ENCODE measurements at regions not wholly inside any gene's neighbourhood (a gene's known extent, or its start where the extent isn't known, plus 50 kb on each side); places are given as distances from the start of the nearest gene placed in this dataset.

DNA sequence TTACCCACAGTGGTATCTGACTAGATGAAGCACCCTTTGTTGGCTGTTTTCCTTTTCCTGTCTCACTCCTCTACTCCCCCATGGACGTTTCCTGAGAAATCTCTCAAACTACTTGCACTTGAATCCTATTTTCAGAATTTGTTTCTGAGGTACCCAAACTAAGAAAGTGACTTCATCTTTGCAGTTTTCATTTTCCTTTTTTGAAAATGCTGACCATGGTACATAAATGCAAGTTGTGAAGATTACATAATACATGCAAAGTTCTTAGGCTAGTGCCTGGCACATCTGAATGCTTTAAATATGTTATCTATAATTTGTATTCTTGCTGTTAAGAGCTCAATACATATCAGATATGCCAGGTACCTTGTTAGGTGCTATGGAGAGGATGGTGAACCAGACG, 644.7 kb upstream of the TENM4 start:
- Histone ChIP-seq H3K27me3 (ENCODE audit: control insufficient read depth, insufficient read depth, low read length) (peaks cover 2% of the 10 kb centered on the region; the same call in 1 of the 2 replicates), H3K4me2 (ENCODE audit: low read depth, low read length) (no peak overlapping the region), H3K36me3 (ENCODE audit: control insufficient read depth, insufficient read depth, low read length) (no peaks in the 10 kb centered on the region), H2BK15ac (ENCODE audit: low read depth, low read length) (no peak overlapping the region), H2BK5ac (ENCODE audit: low read depth, low read length, poor library complexity, severe bottlenecking) (no peak overlapping the region), H3K4me3 (ENCODE audit: insufficient read depth, low read depth, low read length) (no peak overlapping the region), H3K56ac (ENCODE audit: extremely low read depth, insufficient read depth, low read length) (no peak overlapping the region), H2BK120ac (ENCODE audit: low read depth, low read length) (no peak overlapping the region), H4K8ac (ENCODE audit: low read depth in 2 of 2, low read length in 2 of 2) (no peak overlapping the region), H3K79me1 (ENCODE audit: low read depth in 1 of 2, low read length in 2 of 2) (no peaks in the 10 kb centered on the region), H3K4ac (ENCODE audit: low read depth, low read length) (no peak overlapping the region), H3K9me3 (ENCODE audit: control insufficient read depth, insufficient read depth, low read length) (no peaks in the 10 kb centered on the region), H3K4me1 (ENCODE audit: control insufficient read depth, insufficient read depth, low read length) (peaks cover 2% of the 10 kb centered on the region; the same call in 1 of the 2 replicates), H2AK5ac (ENCODE audit: low read depth, low read length) (no peak overlapping the region), H3K9me1 (ENCODE audit: insufficient read depth, low read length) (no peaks in the 10 kb centered on the region), H4K91ac (ENCODE audit: insufficient read depth, low read depth, low read length) (no peak overlapping the region), H2BK20ac (ENCODE audit: low read depth, low read length) (no peak overlapping the region), H3K14ac (replicated peaks; ENCODE audit: low read depth, low read length) (no peak overlapping the region), H4K5ac (ENCODE audit: low read depth, low read length) (no peak overlapping the region), H3K23ac (ENCODE audit: low read depth, low read length) (no peak overlapping the region), H4K20me1 (ENCODE audit: insufficient read depth, low read length) (no peaks in the 10 kb centered on the region), H2AFZ (replicated peaks; ENCODE audit: low read length, poor library complexity) (no peak overlapping the region), H2AK9ac (replicated peaks; ENCODE audit: low read depth, low read length, poor library complexity) (no peak overlapping the region), H3K18ac (ENCODE audit: low read depth, low read length) (no peak overlapping the region), H3K9ac (ENCODE audit: low read depth, low read length) (no peak overlapping the region), H3K27ac (ENCODE audit: insufficient read depth, low read length) (no peak overlapping the region)
- DNase-seq = no peak
- in situ Hi-C loops (cut with MboI; ENCODE audit: low sequenced_read_pairs) (no loop called here), dilution Hi-C loops (cut with HindIII; ENCODE audit: low sequenced_read_pairs, unreplicated experiment) (no loop called here), intact Hi-C loops (cut with micrococcal nuclease) (no loop called here)
- ATAC-seq (ENCODE audit: low read depth) = no peak
- WGBS, 2 experiments (ENCODE audit: extremely low coverage in 2 of 2, insufficient read length in 1 of 2) = no CpG with 5 or more reads among the region's 2 CpGs
- no TSS peak for BruUV-seq (replicated peaks)
- ChIA-PET CTCF (interaction anchor here (0.6 kb wide), 1 partner anchor 15 kb away, joined by 3 read pairs; no protein-coding TSS in a partner anchor), POLR2A (ENCODE audit: unreplicated experiment) (no interaction called here)
- TF ChIP-seq ELK1 (IDR thresholded peaks at IDR 0.05; ENCODE audit: borderline replicate concordance, low read depth, low read length) (no peak), CEBPB (IDR thresholded peaks at IDR 0.05; ENCODE audit: low read depth, low read length) (no peak), RCOR1 (IDR thresholded peaks at IDR 0.05; ENCODE audit: insufficient replicate concordance, low read length) (no peak), MAZ (IDR thresholded peaks at IDR 0.05; ENCODE audit: borderline replicate concordance, low read depth, low read length) (no peak), CHD1 (IDR thresholded peaks at IDR 0.05; ENCODE audit: low read depth, low read length) (no peak), USF2 (IDR thresholded peaks at IDR 0.05; ENCODE audit: low read depth, low read length) (no peak), NFE2L2 (IDR thresholded peaks at IDR 0.05; ENCODE audit: low read depth, low read length) (no peak), MXI1 (IDR thresholded peaks at IDR 0.05; ENCODE audit: borderline replicate concordance, low read depth, low read length) (no peak), POLR2A (IDR thresholded peaks at IDR 0.05; ENCODE audit: low read depth, low read length) (no peak), CTCF (conservative IDR thresholded peaks at IDR 0.05; ENCODE audit: low read depth, low read length) (no peak), SMC3 (IDR thresholded peaks at IDR 0.05; ENCODE audit: low read depth, low read length) (no peak), FOS (IDR thresholded peaks at IDR 0.05; ENCODE audit: low read depth, low read length) (no peak), BHLHE40 (IDR thresholded peaks at IDR 0.05; ENCODE audit: low read depth, low read length) (no peak), RAD21 (IDR thresholded peaks at IDR 0.05; ENCODE audit: low read length) (no peak), MAFK (IDR thresholded peaks at IDR 0.05; ENCODE audit: low read depth, low read length) (no peak), RFX5 (IDR thresholded peaks at IDR 0.05; ENCODE audit: low read depth, low read length) (no peak)
